HUES6 (cell line): ENCODE measurements at regions not wholly inside any gene's neighbourhood (a gene's known extent, or its start where the extent isn't known, plus 50 kb on each side); places are given as distances from the start of the nearest gene placed in this dataset.

Experiments used
- H3K27ac ChIP-seq: 2 replicates; pipeline ENCODE4 v1.7.0; 2013; ENCODE audit warnings: low read depth, mild to moderate bottlenecking, low read length, inconsistent platforms
- H3K27me3 ChIP-seq: 2 replicates; pipeline ENCODE4 v1.6.1; 2013; ENCODE audit warnings: low read length; ENCODE audit not compliant: control insufficient read depth, insufficient read depth
- H3K36me3 ChIP-seq: 2 replicates; pipeline ENCODE4 v1.6.1; 2013; ENCODE audit warnings: low read length; ENCODE audit not compliant: control insufficient read depth, insufficient read depth
- H3K4me1 ChIP-seq: 2 replicates; pipeline ENCODE4 v1.6.1; 2013; ENCODE audit warnings: low read length; ENCODE audit not compliant: control insufficient read depth, insufficient read depth
- H3K4me3 ChIP-seq: 2 replicates; pipeline ENCODE4 v1.5.1; 2013; ENCODE audit warnings: low read depth, low read length
- H3K9ac ChIP-seq: one replicate; pipeline ENCODE4 v1.6.1; 2013; ENCODE audit warnings: mild to moderate bottlenecking, low read length
- H3K9me3 ChIP-seq: 2 replicates; pipeline ENCODE4 v1.6.1; 2013; ENCODE audit warnings: low read depth, low read length; ENCODE audit not compliant: control insufficient read depth, insufficient read depth

DNA sequence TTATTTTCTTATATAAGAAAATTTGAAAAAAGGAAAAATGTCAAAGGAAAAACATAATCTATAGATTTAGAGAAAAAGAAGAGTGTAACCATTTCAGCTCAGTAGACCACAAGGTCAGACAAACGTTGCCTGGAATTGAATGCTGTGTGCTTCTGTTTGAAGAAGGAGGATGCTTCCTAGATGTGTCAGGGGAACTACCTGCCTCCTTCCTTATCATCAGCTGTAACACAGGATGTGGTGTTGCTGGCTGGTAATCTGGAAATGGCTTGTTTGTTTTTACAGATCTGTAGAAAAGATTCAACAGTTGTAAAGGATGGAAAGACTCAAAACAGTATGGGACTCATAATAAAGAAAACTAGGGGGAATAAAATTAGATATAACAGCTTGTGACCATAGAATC lies 160.7 kb upstream of the MEF2C start:
- no peak overlapping the region for H3K9ac ChIP-seq
- H3K4me3 ChIP-seq: no peak overlapping the region
- H3K36me3 ChIP-seq: no peaks in the 10 kb centered on the region
- H3K9me3 ChIP-seq: no peaks in the 10 kb centered on the region
- no peaks in the 10 kb centered on the region for H3K27me3 ChIP-seq
- no peak overlapping the region for H3K27ac ChIP-seq
- peaks cover 4% of the 10 kb centered on the region; the same call in 1 of the 2 replicates for H3K4me1 ChIP-seq

DNA sequence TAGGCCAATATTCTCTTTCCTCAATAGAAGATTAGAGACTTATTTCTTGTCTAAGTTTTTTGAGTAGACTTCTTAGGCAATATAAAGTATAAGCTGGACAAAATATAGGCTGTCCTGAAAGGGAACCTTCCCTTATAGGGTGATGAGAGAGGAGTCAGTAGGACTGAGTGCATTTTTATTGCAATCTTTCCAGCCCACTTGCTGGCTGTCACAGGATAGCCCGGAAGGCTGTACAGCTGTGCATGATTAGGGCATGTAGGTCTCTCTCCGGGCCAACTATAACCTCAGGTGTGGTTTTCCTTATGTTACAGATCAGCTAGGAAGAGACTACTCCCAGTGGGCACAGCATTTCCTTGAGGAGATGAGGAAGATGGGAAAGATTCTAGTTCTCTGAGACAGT lies 159.8 kb upstream of the MEF2C start:
- no peak overlapping the region for H3K9ac ChIP-seq
- peaks cover 4% of the 10 kb centered on the region; the same call in 1 of the 2 replicates for H3K4me1 ChIP-seq
- no peak overlapping the region for H3K27ac ChIP-seq
- H3K27me3 ChIP-seq: no peaks in the 10 kb centered on the region
- H3K36me3 ChIP-seq: no peaks in the 10 kb centered on the region
- H3K9me3 ChIP-seq: no peaks in the 10 kb centered on the region
- H3K4me3 ChIP-seq: no peak overlapping the region

DNA sequence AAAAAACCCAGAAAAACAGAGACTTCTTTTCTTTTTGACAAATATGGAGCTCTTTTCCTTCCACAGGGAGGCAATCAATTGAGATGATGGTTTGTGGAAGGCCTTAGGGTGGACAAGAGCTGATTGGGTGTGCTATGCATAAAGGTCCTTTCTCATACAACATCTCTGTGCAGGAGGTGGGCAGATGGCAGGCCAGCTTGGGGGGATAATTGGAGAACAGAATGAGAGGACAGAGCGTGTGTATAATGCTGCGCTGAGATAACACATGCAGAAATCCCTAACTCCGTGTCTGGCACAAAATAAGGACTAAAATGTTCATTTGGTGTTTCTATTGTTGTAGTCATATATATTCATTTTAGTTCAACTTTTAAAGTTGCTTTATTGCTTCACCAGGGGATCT lies 159.0 kb upstream of the MEF2C start:
- Histone ChIP-seq H3K4me1 (peaks cover 4% of the 10 kb centered on the region; the same call in 1 of the 2 replicates), H3K9me3 (no peaks in the 10 kb centered on the region), H3K27me3 (no peaks in the 10 kb centered on the region), H3K36me3 (no peaks in the 10 kb centered on the region), H3K9ac (no peak overlapping the region), H3K4me3 (no peak overlapping the region), H3K27ac (no peak overlapping the region)

DNA sequence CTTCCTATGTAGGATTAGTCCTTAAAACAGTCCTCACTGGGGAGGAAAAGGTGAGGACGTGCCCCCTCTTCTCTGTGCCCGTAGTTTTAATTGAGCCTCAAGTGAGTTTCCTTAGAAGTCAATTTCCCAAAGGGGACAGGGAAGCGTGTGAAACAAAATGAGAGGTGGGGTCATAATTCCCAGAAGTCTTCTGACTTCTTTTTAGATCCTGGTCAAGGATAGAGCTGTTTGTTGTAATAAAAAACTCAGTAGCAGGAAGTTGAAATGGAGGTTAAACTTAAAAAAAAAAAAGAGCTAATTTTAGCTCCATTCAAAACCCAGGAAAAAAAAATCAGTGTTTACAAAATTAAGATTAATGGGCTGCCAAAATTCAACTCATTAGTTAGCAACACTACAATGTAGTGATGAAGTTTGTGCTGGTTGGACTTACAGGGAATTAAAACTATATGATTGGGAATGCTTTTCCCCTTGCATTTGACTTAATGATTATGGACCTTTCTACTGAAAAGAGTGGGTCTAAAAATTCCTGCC lies 158.3 kb upstream of the MEF2C start:
- no peak overlapping the region for H3K4me3 ChIP-seq
- H3K9ac ChIP-seq: no peak overlapping the region
- no peaks in the 10 kb centered on the region for H3K36me3 ChIP-seq
- H3K27ac ChIP-seq: no peak overlapping the region
- no peaks in the 10 kb centered on the region for H3K9me3 ChIP-seq
- no peaks in the 10 kb centered on the region for H3K27me3 ChIP-seq
- H3K4me1 ChIP-seq: peaks cover 6% of the 10 kb centered on the region; the same call in 1 of the 2 replicates

DNA sequence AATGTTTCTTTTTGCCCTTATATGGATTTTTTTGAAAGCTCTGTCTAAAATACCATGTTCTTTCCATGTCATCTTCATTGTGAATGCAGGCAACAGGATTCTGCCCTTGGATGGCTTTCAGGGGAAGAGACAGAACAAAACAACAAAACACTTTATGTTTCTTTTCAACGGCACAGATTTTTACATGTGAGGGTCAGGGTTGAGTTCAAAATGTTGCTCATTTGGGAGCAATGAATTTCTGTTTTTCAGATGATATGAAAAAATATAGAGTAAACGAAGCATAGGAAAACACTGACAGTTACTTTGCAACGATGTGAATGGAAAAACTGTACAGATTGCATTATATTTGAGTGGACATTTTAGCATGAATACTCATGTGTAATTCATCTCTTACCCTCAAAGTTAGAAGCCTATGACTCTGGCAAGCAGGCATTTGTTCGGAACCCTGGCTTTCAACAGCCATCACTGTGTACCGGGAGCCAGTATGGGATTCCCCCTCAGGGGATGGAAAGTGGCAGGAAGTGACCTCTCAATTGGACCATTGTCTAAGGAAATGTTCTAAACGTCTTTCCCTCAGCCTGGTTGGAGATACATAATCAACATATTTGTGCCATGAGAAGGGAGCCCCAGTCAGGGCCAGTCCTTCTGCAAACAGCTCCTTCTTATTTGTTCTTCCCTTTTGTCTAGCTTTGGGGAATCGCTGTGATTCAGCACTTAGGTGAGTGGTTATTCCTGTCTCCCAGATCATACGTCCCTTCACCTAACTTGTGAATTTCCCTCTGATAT lies 153.9 kb upstream of the MEF2C start:
- no peaks in the 10 kb centered on the region for H3K27me3 ChIP-seq
- H3K36me3 ChIP-seq: no peaks in the 10 kb centered on the region
- no peak overlapping the region for H3K4me3 ChIP-seq
- H3K9me3 ChIP-seq: no peaks in the 10 kb centered on the region
- H3K4me1 ChIP-seq: peaks cover 6% of the 10 kb centered on the region; the same call in 1 of the 2 replicates
- no peak overlapping the region for H3K27ac ChIP-seq
- H3K9ac ChIP-seq: no peak overlapping the region

DNA sequence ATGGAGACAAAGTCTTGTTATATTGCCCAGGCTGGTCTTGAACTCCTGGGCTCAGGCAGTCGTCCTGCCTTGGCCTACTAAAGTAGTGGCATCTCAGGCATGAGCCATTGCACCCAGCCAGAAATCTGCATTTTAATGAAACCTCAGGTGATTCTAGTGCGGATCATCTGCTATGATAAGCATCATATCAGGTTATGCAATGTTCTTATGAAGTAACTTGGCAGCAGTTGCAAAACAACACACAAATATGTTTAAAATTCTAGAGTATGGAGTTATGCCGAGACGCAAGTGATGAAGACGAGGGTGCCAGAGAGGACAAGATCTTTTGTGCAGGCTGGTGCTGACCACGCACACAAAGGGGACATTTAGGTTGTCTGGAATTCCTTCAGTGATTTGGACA lies 153.2 kb upstream of the MEF2C start:
- no peak overlapping the region for H3K9ac ChIP-seq
- no peak overlapping the region for H3K27ac ChIP-seq
- no peaks in the 10 kb centered on the region for H3K9me3 ChIP-seq

DNA sequence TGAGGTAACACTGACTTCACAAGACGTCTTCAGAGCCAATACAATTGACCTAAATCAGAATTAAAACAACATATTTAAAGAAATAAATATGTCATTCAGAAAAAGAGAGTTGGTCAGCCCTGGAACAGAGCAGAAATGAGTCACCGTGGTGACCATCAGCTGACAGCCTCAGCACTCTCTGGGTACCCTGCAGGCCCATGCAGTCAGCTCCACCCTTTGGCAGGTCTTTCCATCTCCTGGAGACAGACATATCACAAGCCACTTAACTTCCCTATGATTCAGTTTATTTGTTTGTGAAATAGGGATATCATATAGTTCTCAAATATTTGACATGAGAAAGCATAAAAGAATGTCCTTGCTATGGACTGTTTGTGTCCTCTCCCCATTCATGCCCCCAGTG lies 151.6 kb upstream of the MEF2C start:
- peaks cover 6% of the 10 kb centered on the region; the same call in 1 of the 2 replicates for H3K4me1 ChIP-seq
- no peak overlapping the region for H3K27ac ChIP-seq
- no peaks in the 10 kb centered on the region for H3K27me3 ChIP-seq
- H3K4me3 ChIP-seq: no peak overlapping the region
- no peak overlapping the region for H3K9ac ChIP-seq
- no peaks in the 10 kb centered on the region for H3K36me3 ChIP-seq
- no peaks in the 10 kb centered on the region for H3K9me3 ChIP-seq

More for the DNA sequence above, 153.2 kb upstream of the MEF2C start:
- H3K4me1 ChIP-seq: peaks cover 6% of the 10 kb centered on the region; the same call in 1 of the 2 replicates
- no peaks in the 10 kb centered on the region for H3K36me3 ChIP-seq
- H3K27me3 ChIP-seq: no peaks in the 10 kb centered on the region
- H3K4me3 ChIP-seq: no peak overlapping the region

DNA sequence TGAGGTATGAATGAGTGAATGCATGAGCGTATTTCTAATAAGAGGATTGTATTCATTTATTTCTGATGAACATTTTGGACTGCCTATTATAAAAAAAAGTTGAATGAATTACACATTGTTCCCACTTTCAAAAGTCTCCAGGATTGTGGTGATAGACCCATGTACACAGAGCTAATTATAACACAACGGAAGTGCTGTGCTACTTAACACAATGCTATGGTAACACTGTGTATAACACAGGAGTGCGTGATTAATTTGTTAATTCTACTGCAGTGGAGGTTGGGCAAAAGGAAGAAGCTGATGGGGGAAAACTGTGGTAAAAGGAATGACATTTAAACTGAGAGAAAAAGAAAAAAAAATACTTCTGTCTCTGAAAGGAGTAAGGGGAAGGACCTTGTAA lies 147.8 kb upstream of the MEF2C start:
- H3K4me3 ChIP-seq: no peak overlapping the region
- no peak overlapping the region for H3K27ac ChIP-seq
- H3K9ac ChIP-seq: no peak overlapping the region
- no peaks in the 10 kb centered on the region for H3K36me3 ChIP-seq
- H3K9me3 ChIP-seq: peaks cover 19% of the 10 kb centered on the region
- no peaks in the 10 kb centered on the region for H3K27me3 ChIP-seq
- H3K4me1 ChIP-seq: no peaks in the 10 kb centered on the region

DNA sequence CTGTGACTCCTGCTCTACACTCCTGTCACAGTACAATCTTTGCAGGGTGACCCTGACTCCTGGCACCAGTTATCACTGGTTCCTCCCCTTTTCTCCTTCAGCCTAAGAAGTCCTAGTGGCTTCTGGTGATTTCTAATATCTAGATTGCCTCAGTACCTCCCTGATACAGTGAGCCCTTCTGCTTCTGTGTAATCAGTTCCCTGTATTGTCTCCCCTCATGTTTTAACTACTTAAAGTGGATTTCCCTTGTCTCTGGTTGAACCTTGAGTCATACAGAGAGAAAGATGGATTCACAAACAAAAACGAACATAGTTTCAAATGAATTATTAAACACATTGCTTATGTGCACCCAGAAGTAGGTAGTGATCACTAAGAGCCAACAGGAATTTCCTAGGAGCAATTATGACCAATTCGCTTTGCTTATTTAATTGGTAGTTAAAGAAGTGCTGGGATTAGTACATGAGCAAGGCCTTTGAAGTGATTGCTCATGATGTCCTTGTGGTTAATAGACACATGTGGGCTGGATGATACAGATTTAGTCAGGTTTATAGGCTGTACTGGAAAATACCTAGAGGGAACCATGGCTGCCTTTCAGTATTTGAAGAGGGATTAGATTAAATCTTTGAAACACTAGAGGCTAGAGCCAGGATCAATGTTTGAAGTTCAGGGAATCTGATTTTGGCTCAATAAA lies 145.8 kb upstream of the MEF2C start:
- Histone ChIP-seq H3K27me3 (no peaks in the 10 kb centered on the region), H3K9me3 (peaks cover 22% of the 10 kb centered on the region), H3K27ac (no peak overlapping the region), H3K9ac (no peak overlapping the region), H3K4me3 (no peak overlapping the region), H3K4me1 (no peaks in the 10 kb centered on the region), H3K36me3 (no peaks in the 10 kb centered on the region)

DNA sequence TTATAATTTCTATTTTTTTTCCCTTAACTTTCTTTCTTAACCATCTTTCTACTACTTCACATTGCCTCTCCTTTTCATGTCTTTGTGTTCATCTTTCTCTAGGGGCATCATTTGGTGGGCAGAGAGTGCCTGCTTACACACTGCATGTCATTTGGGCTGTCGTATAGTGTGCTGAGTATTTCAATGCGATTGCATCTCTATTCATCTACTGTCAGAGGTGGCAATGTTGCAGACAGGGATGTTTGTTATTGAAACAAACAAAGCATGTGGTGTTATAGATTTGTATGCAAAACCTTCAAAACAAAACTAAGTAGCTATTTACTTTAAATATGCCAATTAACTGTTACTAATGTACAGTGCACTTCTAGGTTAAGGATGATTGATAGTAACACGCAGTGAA lies 141.1 kb upstream of the MEF2C start:
- Histone ChIP-seq H3K4me3 (no peak overlapping the region), H3K27ac (no peak overlapping the region), H3K36me3 (no peaks in the 10 kb centered on the region), H3K4me1 (no peaks in the 10 kb centered on the region), H3K9me3 (peaks cover 22% of the 10 kb centered on the region), H3K9ac (no peak overlapping the region), H3K27me3 (no peaks in the 10 kb centered on the region)

DNA sequence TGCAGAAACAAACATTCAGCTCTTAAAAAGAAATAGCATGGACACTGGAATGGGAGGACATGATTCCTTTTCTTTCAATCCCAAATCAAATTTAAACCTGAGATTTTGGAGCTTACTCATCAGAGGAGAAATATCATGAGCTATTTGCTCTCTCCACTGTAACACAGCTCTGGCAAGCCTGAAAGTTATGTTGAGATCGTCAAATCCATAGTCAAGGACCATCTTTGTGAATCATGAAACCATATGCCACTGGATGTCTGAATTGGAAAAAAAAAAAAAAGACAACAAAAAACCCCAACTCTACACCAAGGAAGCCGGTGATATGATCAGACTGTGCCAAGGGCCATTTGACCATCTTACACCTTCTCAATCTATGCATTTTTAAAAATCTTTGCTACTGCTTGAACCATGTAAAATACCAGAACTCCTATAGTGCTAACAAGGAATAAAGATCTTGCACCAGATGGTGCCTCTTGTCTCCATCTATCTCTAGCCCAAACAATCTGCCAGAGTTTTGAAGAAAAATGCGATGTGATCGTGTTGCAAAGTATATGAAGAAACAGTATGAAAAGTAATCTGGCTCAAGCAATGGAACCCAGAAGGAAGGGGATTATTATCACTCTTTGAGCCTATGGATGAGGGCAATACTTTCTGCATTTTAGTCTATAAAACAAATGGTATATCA lies 138.1 kb upstream of the MEF2C start:
- H3K9ac ChIP-seq: no peak overlapping the region
- no peaks in the 10 kb centered on the region for H3K36me3 ChIP-seq
- no peaks in the 10 kb centered on the region for H3K4me1 ChIP-seq
- no peak overlapping the region for H3K27ac ChIP-seq
- peaks cover 5% of the 10 kb centered on the region for H3K9me3 ChIP-seq
- H3K27me3 ChIP-seq: no peaks in the 10 kb centered on the region
- H3K4me3 ChIP-seq: no peak overlapping the region
